RWPE2 (cell line): ENCODE measurements at regions not wholly inside any gene's neighbourhood (a gene's known extent, or its start where the extent isn't known, plus 50 kb on each side); places are given as distances from the start of the nearest gene placed in this dataset.

Experiments
- ATAC-seq: fragments of 200-7000 bp; cut with Tn5 transposase; 3 replicates; pipeline ENCODE4 v1.9.1; 2021; ENCODE audit warnings: low read depth
- DNase-seq: peaks from one replicate; pipeline ENCODE4 v3.0.0-alpha.2; 2020; ENCODE audit warnings: low spot score
- H3K27ac ChIP-seq: fragments of 450-650 bp; 2 replicates; pipeline ENCODE4 v1.5.1; 2017; ENCODE audit warnings: mild to moderate bottlenecking; ENCODE audit not compliant: poor library complexity, severe bottlenecking
- H3K27me3 ChIP-seq: fragments of 250-450 bp; sonication (Bioruptor Pico); 2 replicates; pipeline ENCODE4 v1.5.1; 2021; ENCODE audit warnings: mild to moderate bottlenecking, moderate library complexity; ENCODE audit not compliant: insufficient read depth, poor library complexity, severe bottlenecking
- H3K36me3 ChIP-seq: fragments of 250-450 bp; sonication (Bioruptor Pico); 2 replicates; pipeline ENCODE4 v1.5.1; 2020; ENCODE audit warnings: low read depth, mild to moderate bottlenecking, moderate library complexity
- H3K4me1 ChIP-seq: fragments of 250-450 bp; sonication (Bioruptor Pico); 2 replicates; pipeline ENCODE4 v1.5.1; 2021; ENCODE audit warnings: mild to moderate bottlenecking, moderate library complexity; ENCODE audit not compliant: insufficient read depth, poor library complexity, severe bottlenecking
- H3K4me3 ChIP-seq: fragments of 250-450 bp; sonication (Bioruptor Pico); 2 replicates; pipeline ENCODE4 v1.5.1; 2021; ENCODE audit warnings: mild to moderate bottlenecking, moderate library complexity; ENCODE audit not compliant: severe bottlenecking
- H3K9me3 ChIP-seq: fragments of 250-450 bp; sonication (Bioruptor Pico); 2 replicates; pipeline ENCODE4 v1.5.1; 2021; ENCODE audit warnings: mild to moderate bottlenecking, moderate library complexity; ENCODE audit not compliant: severe bottlenecking
- CTCF ChIP-seq: fragments of 450-650 bp; IDR thresholded peaks from one replicate; pipeline ENCODE4 v1.5.1; 2017; ENCODE audit warnings: mild to moderate bottlenecking, moderate library complexity; ENCODE audit not compliant: poor library complexity, severe bottlenecking

GRCh38 chr11:127217452-127218274 is 217.1 kb upstream of the KIRREL3 start:
- no peak for TF ChIP-seq CTCF
- DNase-seq (no peak), ATAC-seq (no peak)
- no peak overlapping the region for H3K27ac ChIP-seq
- H3K27me3 ChIP-seq = peaks cover 6% of the 10 kb centered on the region
- no peak overlapping the region for H3K4me3 ChIP-seq
- no peaks in the 10 kb centered on the region for H3K4me1 ChIP-seq
- no peaks in the 10 kb centered on the region for H3K36me3 ChIP-seq
- no peaks in the 10 kb centered on the region for H3K9me3 ChIP-seq

GRCh38 chr11:127205688-127206217 is 205.2 kb upstream of the KIRREL3 start:
- DNase-seq (no peak), ATAC-seq (no peak)
- Histone ChIP-seq H3K4me1 (no peaks in the 10 kb centered on the region), H3K36me3 (no peaks in the 10 kb centered on the region), H3K9me3 (no peaks in the 10 kb centered on the region), H3K27me3 (no peaks in the 10 kb centered on the region), H3K4me3 (no peak overlapping the region), H3K27ac (no peak overlapping the region)
- TF ChIP-seq CTCF = no peak

- H3K36me3 ChIP-seq = no peaks in the 10 kb centered on the region
- H3K4me3 ChIP-seq = no peak overlapping the region
- no peak overlapping the region for H3K27ac ChIP-seq
- ATAC-seq (no peak), DNase-seq (no peak)
- no peaks in the 10 kb centered on the region for H3K4me1 ChIP-seq
- no peaks in the 10 kb centered on the region for H3K9me3 ChIP-seq
- peaks cover 6% of the 10 kb centered on the region for H3K27me3 ChIP-seq
- no peak for TF ChIP-seq CTCF
Observed at GRCh38 chr11:127203490-127203889, 202.9 kb upstream of the KIRREL3 start.

GRCh38 chr11:127202105-127202504 is 201.5 kb upstream of the KIRREL3 start:
- no peak overlapping the region for H3K27ac ChIP-seq
- no peaks in the 10 kb centered on the region for H3K4me1 ChIP-seq
- DNase-seq (no peak), ATAC-seq (no peak)
- no peak for TF ChIP-seq CTCF
- H3K36me3 ChIP-seq = no peaks in the 10 kb centered on the region
- H3K9me3 ChIP-seq = no peaks in the 10 kb centered on the region
- peaks cover 6% of the 10 kb centered on the region for H3K27me3 ChIP-seq
- no peak overlapping the region for H3K4me3 ChIP-seq

- Histone ChIP-seq H3K27me3 (peaks cover 17% of the 10 kb centered on the region), H3K27ac (no peak overlapping the region), H3K4me3 (no peak overlapping the region), H3K9me3 (no peaks in the 10 kb centered on the region), H3K4me1 (no peaks in the 10 kb centered on the region), H3K36me3 (no peaks in the 10 kb centered on the region)
- no peak for TF ChIP-seq CTCF
- DNase-seq = no peak
- ATAC-seq = 0 out of 3 replicates have a peak, but pooled peaks have one; percentile 36
Observed at GRCh38 chr11:127199306-127199801, 198.8 kb upstream of the KIRREL3 start.
